ENCODE measurements at regions not wholly inside any gene's neighbourhood (a gene's known extent, or its start where the extent isn't known, plus 50 kb on each side); places are given as distances from the start of the nearest gene placed in this dataset.

- ATAC-seq, result no peak
These were observed 92.9 kb upstream of the RCN1 start for GRCh38 chr11:31997955-31998354.

DNA sequence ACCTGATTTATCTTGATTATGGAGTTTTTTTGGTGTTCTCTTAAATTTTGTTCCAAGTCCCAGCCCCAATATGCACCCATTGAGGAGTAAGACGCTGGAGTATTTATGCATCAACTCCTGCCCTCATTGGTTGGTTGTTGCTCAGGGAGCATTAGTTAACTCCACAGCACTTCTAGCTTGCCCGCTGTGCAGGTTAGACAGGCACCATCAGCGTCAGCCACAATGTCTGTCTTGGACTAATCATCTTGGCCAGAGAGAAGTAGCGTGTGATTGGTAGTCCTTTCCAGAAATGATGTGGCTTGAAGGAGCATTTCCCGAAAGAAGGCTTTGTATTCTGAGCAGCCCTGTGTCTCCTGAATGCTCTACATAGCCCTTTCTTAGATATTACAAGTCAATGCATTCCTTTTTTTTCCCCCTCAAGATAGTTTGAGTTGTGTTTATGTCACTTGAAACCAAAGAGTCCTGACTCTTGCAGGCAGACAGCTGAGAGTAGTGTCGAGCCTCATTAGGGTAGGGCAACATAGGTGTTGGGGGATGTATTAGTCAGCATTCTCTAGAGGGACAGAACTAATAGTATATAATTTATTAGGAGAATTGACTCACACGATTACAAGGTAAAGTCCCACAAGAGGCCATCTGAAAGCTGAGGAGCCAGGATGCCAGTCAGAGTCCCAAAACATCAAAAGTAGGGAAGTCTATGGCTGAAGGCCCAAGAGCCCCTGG is 94.6 kb upstream of the RCN1 start:
- no peak for ATAC-seq

GRCh38 chr11:31995525-31996094 is 95.3 kb upstream of the RCN1 start:
- no peak for ATAC-seq

DNA sequence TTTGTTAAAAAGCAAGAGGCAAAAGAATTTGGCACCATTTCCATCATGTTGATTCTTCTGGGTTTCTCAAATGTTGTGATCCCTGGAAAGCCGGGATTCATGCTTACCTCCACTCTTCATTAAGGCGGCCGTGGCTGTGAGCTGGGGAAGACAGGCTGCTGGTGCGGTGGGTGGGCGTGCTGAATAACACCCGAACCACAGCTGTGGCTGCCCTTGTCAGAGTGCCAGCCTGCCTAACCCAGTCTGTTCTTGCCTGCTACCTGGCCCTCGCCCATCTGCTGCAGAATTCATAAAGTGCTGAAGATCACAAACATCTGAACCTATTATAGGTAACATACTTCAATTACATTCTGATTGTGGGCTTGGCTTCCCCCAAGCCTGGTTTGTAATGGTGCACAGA is 95.8 kb upstream of the RCN1 start:
- no peak for ATAC-seq

GRCh38 chr11:31987118-31988005 is 103.5 kb upstream of the RCN1 start:
- no peak for ATAC-seq

DNA sequence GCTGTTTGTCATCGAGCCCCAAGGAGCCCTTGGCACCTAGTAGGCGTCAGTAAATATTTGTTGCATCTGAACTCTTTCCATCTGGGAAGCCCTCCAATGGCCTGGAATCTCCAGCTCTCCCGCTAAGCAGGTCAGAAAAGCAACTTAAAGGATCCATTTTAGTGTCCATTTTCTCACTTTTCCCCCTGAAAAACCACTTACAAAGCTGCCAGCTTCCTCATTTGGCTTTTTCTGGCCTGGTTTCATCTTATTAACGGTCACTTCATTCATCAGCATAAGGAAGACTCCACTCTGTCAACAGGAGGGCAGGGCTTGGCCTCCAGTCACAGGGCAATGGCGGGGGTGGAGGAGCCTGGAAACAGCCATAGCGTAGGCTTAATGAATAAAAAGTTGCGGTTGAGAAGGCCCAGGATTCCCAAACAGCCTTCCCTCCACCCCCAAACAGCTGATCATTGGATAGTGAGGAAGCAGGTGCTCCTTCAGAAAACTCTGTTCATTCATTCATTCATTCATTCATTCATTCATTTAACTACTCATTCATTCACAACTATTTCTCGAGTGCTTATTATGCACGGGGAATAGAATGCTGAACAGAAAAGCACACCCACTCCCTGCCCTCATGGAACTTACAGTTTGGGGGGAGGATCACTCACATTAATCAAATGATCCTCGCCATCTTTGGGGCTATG is 104.5 kb upstream of the RCN1 start:
- ATAC-seq, result no peak

DNA sequence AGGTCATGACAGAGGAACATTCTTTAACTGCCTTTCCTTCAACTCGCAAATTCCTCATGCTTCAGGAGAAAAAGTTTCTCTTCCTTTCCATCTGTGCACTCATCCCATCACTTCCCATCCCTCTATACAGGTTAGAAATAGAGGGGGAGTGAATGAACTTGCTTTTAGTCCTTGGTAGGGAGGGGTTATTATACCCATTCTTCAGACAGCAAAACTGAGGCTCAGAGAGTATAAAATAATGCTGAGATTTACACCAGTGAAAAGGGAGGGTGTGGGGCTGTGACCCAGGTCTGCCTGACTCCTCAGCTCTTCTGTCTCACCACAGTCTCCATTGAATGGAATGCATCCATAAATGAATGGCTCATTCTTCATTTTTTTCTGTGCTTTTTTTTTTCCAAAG is 109.4 kb upstream of the RCN1 start:
- ATAC-seq, result no peak

DNA sequence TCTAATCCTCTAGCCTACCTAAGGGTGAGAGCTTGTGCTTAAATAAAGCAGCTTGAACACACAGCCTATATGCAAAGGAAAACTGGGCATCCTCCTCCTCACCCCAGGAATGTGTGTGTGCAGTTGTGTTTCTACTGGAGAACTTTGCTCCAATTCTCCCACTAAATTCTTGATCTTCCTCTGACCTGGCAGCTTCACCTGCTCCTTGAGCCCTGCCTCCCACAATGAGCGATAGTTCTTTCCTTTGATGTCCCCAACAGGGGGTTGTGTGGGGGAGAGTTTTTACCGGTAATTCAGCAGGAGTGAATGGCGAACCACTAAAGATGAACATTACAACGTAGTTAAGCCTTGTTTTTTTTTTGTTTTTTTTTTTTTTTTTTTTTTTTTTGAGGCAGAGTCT is 113.5 kb upstream of the RCN1 start:
- ATAC-seq, result no peak

DNA sequence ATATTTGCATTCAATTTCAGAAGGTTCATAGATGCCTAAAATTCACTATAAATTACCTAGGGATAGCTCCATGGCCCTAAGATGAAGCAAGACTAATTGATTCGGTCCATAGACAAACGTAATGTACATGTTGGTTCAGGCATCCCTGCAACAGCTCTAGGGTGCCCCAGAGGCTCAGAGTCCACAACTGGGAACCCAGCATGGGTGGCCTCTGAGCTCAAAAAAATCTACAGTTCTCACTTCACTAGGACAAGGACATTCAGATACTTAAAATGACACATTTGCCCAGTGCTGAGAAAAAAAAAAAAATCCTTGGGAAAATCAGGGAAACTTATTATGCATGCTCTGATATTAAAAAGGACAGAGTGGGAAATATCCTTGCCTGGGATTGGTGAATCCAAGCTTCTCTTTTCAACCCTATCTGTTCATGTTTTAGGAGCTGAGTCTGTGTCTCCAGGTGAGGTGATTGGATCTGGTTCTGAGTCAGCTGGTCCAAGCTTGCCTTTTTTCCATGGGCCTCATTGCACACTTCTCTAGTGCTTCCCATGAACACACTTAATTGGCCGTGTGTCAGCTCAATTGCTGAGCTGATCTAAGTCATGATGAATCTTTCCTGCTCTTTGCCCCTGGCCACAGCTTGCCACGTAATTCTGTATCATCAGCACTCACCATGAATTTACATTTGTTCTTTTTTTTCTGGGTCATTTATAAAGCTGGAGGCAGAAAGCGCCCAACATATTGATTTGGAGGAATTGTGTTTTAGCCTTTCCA is 116.3 kb upstream of the RCN1 start:
- ATAC-seq, result peak; percentile 68

GRCh38 chr11:31973172-31973571 is 117.7 kb upstream of the RCN1 start:
- ATAC-seq, result no peak

GRCh38 chr11:31972623-31973022 is 118.3 kb upstream of the RCN1 start:
- no peak for ATAC-seq

- ATAC-seq, result no peak
These were observed 121.5 kb upstream of the RCN1 start for GRCh38 chr11:31969359-31969702.

DNA sequence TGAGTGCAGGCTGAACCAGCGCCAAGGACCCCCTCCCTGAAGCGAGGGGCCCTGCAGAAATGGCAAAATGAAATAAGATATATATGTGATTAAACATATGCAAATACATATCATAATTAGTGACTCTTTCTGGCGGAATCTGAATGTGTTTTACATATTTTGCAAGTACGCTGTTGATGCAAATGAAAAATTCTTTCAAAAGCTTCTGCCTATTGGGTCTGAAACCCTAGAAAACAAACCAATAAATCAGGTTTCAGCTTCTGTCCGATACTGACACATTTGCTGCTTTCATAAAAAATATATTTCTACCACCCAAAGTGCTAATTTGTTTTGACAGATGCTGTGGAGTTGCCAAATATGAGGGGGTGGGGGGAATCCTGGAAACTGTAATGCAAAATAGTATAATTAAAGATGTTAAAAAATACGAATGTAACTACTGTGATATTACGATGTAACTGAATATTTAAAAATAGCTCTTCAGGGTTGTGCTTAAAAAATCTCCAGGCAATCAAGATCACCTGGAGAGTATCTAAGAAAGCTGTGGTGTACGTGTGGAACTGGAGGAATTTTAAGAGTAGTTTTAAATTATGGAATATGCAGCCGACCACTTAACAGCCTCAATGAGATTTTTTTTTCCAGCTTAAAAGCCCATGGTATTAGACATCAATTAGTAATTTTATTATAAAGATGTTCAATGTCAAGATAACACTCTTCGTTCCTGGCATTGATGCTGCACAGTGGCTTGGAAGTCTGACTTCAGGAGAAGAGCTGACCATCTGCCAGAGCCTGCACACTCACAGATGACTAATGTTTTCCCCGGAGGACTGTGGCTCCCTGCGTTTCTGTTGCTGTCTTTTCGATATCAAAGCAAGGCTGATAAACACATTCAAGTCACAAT is 122.2 kb upstream of the RCN1 start:
- ATAC-seq, result no peak

- no peak for ATAC-seq
These were observed 123.3 kb upstream of the RCN1 start for GRCh38 chr11:31967404-31968130.

DNA sequence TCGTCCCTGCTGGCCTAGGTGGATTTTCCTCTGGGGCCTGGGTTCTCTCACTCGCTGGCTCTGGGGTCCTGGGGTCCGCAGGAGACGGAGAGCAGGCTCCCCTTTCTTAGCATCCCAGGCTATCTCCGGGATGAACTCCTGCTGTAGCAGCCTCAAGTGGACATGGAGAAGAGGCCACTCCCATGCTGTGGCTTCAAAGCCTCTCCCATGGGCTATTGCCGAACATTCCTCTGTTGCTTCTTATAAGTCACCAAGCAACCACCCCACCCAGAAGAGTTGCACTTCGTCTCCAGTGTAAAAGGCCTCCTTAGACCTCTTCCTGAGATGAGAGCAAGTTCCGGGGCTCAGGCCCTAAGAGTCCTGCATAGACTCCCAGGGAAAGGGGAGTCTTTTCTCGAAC is 124.0 kb upstream of the RCN1 start:
- no peak for ATAC-seq

- no peak for ATAC-seq
These were observed 126.7 kb upstream of the RCN1 start for GRCh38 chr11:31964181-31964580.

DNA sequence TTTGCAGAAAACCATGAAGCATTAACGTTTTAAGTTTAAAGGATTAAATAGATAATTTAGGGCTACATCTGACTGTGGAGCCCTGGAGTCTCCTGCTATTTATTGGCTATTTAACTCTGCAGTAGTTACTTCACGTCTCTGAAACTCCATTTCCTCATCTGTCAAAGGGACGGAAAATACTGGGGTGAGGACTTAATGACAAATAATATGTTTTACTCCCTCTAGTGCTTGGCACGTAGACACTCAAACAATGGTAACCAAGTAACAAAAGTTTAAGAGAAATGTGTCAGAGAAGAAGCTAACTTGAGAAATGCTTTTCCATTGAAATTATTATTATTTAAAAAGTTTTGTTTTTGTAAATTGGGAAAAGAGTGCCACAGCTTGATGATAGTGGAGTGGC is 130.7 kb upstream of the RCN1 start:
- ATAC-seq, result no peak

GRCh38 chr11:31959716-31960115 is 131.2 kb upstream of the RCN1 start:
- peak; percentile 58 for ATAC-seq

- ATAC-seq, result peak; percentile 70
These were observed 132.7 kb upstream of the RCN1 start for GRCh38 chr11:31958076-31958735.

DNA sequence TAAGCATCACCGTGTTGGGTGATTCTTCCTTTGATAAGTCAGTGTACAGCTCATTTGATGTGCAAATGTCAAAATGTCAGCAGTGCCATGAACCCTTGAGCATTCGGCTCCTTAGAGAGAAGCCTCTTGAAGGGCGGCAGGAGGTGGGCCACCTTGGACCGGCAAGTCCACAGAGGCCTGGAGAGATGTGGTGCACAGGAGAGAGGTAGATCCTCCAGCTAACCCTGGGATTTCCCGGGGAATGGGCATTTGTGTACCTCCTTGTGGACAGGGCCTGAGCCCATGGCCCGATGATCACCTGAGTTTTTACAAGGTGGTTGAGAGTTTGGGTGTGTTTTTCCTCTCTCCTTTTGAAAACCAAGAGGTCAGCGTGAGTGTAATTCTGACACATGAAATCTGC is 133.2 kb upstream of the RCN1 start:
- ATAC-seq, result no peak

All from esophagus mucosa (tissue), 1 donor.